ENCODE measurements at regions not wholly inside any gene's neighbourhood (a gene's known extent, or its start where the extent isn't known, plus 50 kb on each side); places are given as distances from the start of the nearest gene placed in this dataset.
"Not testable (repeated sequence)": the region's sequence is repeated elsewhere in the genome, so short reads cannot be mapped to it uniquely, and the experiment has no call there.

- no peak for DNase-seq (ENCODE audit: low spot score)
These were observed 425.3 kb upstream of the MDFIC2 start for GRCh38 chr3:70737666-70738290.

GRCh38 chr3:70736009-70736408, 423.6 kb upstream of the MDFIC2 start:
- DNase-seq (ENCODE audit: low spot score), result no peak

DNA sequence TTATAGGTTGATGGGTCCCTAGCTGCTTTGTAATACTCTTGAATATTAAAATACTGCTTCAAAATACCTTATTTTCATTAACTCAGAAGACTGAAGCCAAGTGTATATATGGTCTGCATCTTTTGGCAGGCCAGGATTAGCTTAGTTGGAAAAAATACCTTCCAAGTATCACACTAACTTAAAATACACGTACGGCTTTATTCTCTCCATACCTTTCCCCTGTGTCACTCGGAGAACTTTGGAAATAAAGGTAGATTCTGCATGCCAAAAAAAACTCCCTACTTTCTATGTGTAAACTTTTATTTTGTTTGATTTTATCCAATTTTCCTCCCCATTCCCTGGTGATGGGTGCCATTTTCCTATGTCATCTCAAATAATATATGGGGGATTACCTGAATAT, 422.3 kb upstream of the MDFIC2 start:
- no peak for DNase-seq (ENCODE audit: low spot score)

- DNase-seq (ENCODE audit: low spot score), result no peak
These were observed 418.6 kb upstream of the MDFIC2 start for GRCh38 chr3:70731046-70731445.

DNA sequence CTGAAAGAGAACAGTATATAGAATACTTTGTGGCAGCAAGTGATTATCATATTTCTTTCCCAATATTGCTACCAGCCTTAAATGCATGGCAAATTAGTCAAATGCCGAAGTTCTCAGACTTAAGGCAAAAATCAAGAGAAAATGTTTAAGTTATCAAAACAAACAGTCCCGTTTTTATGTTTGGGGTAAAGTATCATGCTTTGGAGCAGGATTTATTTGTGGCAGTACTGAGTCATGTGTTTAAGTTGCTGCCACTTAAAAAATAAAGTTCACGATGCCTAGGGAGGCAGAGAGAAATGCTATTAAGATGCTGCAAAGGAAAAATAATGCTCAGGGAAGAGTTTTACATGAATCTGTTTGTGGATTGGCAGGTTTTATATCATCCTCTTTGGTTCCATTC, 417.4 kb upstream of the MDFIC2 start:
- no peak for DNase-seq (ENCODE audit: low spot score)

- DNase-seq (ENCODE audit: low spot score), result no peak
These were observed 415.9 kb upstream of the MDFIC2 start for GRCh38 chr3:70728311-70728710.

DNA sequence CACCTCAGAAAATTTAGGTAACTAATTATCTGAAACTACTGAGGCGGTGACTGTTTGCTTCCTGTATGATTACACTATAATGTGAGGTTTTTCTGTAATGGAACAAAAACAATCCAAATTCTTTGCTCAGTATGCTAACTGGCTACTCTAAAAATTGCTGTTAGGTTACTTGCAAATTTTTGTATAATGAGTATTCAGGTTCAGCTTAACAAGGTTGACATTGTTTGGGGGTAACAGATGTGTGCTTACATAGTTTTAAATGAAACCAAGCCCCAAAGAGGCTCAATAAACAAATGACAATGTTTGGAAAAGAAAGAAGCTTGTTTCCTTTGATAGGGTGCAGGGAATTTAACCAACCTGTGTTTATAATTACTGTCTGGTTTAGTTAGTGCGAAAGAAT, 414.5 kb upstream of the MDFIC2 start:
- DNase-seq (ENCODE audit: low spot score), result no peak

GRCh38 chr3:70726096-70726938, 413.9 kb upstream of the MDFIC2 start:
- DNase-seq (ENCODE audit: low spot score), result no peak

DNA sequence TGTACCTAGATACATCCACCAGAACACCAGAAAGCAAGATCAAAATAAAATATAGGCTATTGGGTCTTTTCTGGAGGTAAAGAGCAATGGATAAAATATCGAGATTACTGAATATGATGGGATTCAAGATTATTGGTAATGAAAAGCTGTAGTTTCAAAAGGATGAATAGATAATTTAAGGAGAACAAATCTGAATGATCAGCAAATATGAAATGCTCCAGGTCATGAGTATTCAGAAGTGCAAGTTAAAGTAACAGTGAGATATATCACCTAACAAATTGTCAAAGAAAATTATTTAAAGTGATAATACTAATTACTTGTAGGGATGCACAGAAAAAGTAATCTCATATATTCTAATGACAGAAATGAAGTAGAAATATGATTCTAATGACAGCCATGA, 409.6 kb upstream of the MDFIC2 start:
- no peak for DNase-seq (ENCODE audit: low spot score)

DNA sequence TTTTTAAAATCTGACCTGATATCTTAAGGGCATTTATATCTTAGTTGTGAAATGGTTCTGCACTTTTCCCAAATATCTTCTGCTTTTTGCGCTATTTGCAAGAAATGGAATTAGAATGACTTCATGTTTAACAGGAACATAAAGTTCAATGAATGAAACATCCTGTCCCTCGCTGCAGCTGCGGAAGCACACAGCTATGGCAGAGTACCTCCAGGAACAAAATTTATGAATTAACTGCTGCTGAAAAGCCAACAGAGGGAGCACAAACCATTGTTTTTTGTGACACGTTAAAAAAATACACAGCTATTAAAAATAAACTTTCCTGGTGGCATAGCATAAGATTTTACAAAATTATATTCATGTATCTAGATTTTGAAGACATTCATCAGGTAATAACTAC, 404.4 kb upstream of the MDFIC2 start:
- DNase-seq (ENCODE audit: low spot score), result peak; percentile 14

DNA sequence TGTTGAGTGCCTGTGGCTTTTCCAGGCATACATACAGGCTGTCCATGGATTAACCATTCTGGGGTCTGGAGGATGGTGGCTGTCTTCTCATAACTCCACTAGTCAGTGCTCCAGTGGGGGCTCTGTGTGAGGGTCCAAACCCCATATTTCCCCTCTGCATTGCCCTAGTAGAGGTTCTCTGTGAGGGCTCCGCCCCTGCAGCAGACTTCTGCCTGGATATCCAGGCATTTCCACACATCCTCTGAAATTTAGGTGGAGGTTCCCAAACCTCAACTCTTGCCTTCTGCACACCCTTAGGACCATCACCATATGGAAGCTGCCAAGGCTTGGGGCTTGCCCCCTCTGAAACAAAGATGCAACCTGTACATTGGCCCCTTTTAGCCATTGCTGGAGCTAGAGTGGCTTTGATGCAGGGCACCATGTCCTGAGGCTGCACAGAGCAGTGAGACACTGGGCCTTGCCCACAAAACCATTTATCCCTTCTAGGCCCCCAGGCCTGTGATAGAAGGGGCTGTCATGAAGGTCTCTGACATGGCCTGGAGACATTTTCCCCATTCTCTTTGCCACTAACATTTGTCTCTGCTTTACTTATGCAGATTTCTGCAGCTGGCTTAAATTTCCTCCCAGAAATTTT, 400.1 kb upstream of the MDFIC2 start:
- DNase-seq (ENCODE audit: low spot score), result no peak

DNA sequence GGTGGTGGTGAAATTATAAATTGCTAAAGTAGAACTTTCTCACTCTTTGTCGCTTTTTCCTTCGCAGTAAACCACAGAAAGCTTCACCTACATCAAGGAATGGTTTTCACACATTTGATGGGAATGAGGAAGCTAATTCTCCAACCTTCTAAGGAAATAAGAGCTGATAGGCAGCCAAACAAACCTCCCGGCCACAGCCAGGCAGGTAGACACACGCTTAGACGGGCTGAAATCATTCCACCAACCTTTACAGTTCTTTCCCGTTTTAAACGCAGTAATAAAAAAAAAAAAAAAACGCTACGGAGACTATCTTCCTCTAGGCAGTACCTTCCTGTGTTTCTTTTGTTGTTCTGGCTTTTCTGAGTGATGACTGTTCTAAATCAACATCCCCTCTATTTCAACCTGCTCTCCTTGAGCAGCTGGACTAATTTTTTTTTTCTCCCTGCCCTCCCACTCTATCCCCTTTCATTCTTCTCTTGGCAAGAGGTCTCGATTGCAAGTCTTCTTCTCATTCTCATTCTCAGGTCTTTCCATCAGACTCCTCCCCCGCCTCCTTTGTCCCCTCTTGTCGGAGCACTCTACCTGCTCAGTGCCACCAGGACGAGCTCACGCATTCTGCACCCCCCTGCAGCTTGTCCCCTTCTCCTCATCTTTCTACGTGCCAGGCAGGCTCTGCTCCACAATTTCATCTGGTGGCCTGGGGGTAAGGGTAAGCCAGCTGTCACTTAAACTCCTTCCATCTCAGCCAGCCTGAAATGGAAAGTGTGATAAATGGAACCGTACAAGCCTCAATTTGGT, 391.1 kb upstream of the MDFIC2 start:
- DNase-seq (ENCODE audit: low spot score), result no peak

DNA sequence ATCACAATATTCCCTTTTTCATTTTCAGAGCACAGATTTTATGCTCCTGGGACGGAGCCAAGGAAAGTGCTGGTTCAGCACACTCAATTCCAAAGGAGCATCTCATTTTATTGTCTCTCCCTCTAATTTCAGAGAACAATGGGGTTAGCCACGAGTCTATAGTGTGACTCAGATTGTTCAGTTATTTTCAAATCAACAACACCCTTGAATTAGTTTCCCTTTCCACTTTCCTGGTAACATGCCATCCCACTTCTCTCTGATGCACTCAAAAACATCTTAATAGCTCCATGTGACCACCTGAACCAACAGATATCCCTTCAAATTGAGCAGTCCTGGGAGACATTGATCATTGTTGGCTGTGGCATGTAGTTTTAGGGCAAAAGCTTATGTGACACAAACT, 389.7 kb upstream of the MDFIC2 start:
- DNase-seq (ENCODE audit: low spot score), result no peak

DNA sequence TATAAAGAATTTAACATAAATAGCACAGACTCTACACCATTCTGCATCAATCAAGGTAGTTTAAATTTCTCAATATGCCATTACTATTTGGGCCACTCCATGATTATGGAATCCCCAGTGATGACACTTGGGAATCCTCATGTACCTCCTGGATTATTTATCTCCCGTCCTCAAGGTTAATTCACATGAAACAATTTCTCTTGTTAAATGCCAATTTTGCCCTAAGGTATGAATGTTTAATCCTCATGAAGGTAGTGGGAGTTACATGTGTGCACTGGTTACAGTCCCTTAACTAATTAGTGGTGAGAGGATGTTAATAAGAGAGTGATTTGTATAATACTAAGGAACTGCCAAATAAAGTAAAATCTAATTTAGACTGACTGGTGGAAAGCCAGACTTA, 372.3 kb upstream of the MDFIC2 start:
- no peak for DNase-seq (ENCODE audit: low spot score)

- not testable (repeated sequence) for DNase-seq (ENCODE audit: low spot score)
These were observed 363.4 kb upstream of the MDFIC2 start for GRCh38 chr3:70675810-70676209.

DNA sequence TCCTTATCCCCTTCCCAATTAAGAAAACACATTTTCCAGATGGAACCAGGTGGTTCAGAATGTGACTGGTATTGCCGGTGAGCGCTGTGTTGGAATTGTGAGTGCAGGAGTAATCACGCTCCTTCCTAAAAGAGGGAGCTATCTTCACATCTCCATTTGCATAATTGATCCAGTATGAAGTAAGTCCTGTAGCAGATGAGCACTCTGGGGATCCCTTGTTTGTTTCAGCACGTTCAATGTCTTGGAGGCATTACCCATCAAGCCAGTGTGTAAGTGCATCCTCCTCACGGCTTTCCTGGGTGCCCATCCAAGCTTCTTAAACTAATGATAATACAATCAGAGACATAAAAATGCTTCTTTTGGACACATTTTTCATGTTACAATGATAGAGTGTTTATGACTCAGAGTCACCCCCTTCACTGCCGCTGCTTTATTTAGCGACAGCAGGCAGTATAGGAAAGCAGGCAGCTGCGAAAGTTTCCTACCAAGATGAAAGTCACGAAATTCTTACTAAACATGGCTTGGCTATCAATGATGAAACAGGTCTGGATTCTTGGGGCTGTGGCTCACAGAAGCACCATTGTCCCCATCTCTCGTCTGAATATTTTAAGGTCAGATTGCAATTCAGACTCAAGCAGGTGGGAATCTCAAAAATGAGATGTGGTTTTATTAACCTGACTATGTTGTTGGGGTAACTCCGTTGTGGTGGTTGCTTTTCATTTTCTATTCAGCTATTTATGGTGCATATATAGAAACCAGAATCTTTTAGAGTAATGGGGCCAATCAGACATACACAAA, 346.3 kb upstream of the MDFIC2 start:
- DNase-seq (ENCODE audit: low spot score), result no peak

- no peak for DNase-seq (ENCODE audit: low spot score)
These were observed 345.0 kb upstream of the MDFIC2 start for GRCh38 chr3:70657454-70657853.

DNA sequence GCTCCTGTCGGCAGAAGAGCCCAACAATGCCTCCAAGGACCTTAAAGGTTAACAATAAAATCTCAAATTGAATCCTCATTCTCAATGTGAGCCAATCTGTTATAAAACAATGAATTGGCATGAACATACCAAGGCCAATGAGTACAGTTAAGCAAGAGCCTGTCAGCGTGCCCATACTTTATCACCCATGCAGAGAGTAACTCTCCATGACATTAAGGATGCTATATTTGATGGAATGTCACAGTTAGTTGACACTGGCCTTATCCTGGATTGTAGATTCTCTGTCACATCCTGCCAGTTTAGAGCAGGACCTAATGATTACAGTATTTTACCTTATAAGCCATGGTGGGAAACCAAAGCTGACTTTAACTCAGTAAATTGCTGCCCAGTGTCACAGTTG, 335.4 kb upstream of the MDFIC2 start:
- no peak for DNase-seq (ENCODE audit: low spot score)

DNA sequence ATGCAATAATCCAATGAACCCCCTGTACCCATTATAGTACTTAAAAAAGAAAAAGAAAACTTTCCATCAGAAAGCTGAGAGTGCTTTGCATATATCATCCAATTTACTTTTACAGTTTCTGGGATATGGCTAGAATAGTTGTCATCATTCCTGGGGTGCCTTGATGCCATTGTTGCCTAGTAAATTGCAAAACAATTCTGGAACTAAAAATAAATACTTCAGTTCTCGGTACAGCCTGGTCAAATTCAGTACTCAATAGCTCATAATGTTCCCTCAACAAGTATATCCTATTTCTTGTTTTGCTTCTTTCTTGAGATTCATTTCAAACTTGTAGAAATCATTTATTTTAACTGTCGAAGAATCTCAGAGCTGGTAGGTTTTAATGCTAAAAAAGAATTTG, 334.7 kb upstream of the MDFIC2 start:
- DNase-seq (ENCODE audit: low spot score), result no peak

DNA sequence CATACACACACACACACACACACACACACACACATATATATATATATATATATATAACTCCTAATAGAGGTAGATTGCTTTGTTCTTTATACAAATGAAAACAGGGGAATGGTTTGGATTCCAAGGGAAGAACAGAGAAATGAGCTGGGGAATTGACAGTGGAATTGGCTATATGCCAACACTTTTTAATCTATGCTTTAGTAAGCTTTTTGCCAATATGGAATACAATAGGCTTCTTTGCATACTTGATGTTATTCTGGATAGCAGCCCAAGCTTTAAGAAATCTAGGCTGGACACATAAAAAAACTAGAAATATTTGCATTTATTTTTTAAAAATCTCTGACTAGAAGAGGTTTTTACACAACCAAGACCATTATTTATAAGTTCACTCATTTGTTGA, 334.2 kb upstream of the MDFIC2 start:
- no peak for DNase-seq (ENCODE audit: low spot score)

GRCh38 chr3:70640481-70640880, 328.0 kb upstream of the MDFIC2 start:
- no peak for DNase-seq (ENCODE audit: low spot score)

- no peak for DNase-seq (ENCODE audit: low spot score)
These were observed 322.9 kb upstream of the MDFIC2 start for GRCh38 chr3:70635301-70635700.

Data from pons (tissue), 1 donor.